ENCODE measurements at regions not wholly inside any gene's neighbourhood (a gene's known extent, or its start where the extent isn't known, plus 50 kb on each side); places are given as distances from the start of the nearest gene placed in this dataset.

DNA sequence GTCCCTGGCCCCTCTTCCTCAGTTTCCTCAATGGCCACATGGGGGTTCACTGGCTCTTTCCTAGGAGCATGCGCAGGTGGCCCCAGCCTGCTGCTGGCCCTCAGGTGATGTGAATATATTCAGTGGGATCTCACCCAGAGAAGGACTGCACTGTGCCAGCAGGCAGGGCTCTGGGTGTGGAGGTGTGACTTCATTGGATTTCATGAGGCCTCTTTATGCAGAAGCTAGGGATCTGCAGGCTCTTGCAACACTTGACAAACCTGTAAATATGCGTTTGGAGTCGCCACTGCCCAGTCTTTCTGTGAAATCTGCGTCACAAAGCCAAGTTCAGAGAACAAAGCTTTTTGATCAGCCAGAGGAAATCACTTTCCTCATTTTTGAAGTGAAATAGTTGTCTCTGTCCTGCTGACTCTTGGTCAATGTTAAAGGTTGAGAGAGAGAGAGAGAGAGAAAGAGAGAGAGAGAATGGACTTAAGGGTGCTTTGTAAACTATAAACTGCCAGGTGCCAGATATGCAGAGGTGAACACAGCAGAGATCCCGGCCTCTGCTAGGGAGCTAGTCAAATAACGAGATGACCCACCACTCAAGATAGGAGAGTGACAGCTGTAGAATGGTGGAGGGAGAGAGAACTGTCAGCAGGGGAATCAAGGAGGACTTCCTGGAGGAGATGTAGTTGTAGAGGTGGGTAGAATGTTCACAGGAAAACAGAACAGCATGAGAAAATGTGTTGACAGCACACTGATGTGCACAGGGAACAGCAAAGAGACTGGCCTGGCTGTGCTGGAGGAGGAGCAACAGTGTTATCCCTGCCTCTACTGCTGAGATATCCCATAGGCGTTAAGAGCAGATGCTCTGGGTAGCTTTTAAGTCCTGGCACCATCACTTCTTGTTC lies 167.0 kb upstream of the ZNF618 start:
- intact Hi-C loops (cut with DNase I), result no loop called here

DNA sequence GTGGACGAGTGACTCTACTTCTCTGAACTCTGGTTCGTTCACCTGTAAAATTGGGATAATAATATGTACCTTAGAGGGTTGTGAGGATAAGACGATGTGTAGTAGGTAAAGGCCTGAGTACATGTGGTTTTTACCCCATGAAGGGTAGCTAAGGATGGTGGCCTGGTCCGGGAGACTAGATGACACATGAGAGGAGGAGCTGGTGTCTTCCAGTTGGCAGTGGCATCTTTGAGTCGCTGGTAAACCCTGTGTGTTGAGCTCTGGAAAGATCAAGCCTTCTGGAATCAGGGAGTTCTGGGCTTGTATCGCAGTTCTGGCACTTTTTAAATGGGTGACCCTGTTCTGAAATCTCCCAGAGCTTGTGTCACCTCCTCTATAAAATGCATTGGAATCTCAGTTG lies 166.4 kb upstream of the ZNF618 start:
- no peak for DNase-seq (ENCODE audit: extremely low spot score in 2 of 2)
- H3K9me3 ChIP-seq, result no peaks in the 10 kb centered on the region

More for the DNA sequence above, 167.0 kb upstream of the ZNF618 start:
- no peaks in the 10 kb centered on the region for H3K36me3 ChIP-seq
- no peak overlapping the region for H3K27ac ChIP-seq
- H3K27me3 ChIP-seq, result no peaks in the 10 kb centered on the region
- H3K9me3 ChIP-seq, result no peaks in the 10 kb centered on the region
- DNase-seq (ENCODE audit: extremely low spot score in 2 of 2), result peak; percentile 54 to 72
- no peaks in the 10 kb centered on the region for H3K4me1 ChIP-seq
- no peak overlapping the region for H3K4me3 ChIP-seq
- TF ChIP-seq POLR2AphosphoS5 (IDR thresholded peaks at IDR 0.05; ENCODE audit: insufficient read depth in 1 of 2, low read depth in 1 of 2) (no peak), POLR2A (IDR thresholded peaks at IDR 0.05) (no peak)
- TF ChIP-seq, protein P1, sequence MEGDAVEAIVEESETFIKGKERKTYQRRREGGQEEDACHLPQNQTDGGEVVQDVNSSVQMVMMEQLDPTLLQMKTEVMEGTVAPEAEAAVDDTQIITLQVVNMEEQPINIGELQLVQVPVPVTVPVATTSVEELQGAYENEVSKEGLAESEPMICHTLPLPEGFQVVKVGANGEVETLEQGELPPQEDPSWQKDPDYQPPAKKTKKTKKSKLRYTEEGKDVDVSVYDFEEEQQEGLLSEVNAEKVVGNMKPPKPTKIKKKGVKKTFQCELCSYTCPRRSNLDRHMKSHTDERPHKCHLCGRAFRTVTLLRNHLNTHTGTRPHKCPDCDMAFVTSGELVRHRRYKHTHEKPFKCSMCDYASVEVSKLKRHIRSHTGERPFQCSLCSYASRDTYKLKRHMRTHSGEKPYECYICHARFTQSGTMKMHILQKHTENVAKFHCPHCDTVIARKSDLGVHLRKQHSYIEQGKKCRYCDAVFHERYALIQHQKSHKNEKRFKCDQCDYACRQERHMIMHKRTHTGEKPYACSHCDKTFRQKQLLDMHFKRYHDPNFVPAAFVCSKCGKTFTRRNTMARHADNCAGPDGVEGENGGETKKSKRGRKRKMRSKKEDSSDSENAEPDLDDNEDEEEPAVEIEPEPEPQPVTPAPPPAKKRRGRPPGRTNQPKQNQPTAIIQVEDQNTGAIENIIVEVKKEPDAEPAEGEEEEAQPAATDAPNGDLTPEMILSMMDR (IDR thresholded peaks at IDR 0.05), result no peak

DNA sequence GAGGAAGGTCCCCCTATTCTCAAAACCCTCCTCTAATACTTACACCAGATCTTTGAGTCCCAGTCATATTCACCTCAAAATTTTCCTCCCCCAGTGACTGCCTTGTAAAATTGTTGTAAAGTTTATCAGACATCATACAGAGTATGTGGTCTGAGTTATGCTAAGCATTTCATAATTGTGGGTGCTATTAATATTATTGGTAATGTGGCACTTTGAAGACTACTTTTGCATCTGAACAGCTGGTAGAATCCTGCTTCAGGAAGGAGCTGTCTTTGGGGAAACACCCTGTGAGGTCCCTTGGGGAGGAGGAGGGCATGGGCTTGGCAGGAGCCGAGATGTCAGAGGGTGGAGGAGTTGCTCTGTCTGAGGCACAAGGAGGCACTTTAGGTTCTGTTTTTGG lies 164.9 kb upstream of the ZNF618 start:
- no peak for TF ChIP-seq POLR2A (IDR thresholded peaks at IDR 0.05)
- TF ChIP-seq, protein P1 (IDR thresholded peaks at IDR 0.05), result no peak
- TF ChIP-seq POLR2AphosphoS5 (IDR thresholded peaks at IDR 0.05; ENCODE audit: insufficient read depth in 1 of 2, low read depth in 1 of 2), result no peak
- DNase-seq (ENCODE audit: extremely low spot score in 2 of 2), result peak in 1 of 2 donors; percentile 3
- Histone ChIP-seq H3K27ac (no peak overlapping the region), H3K4me3 (no peak overlapping the region), H3K27me3 (no peaks in the 10 kb centered on the region), H3K4me1 (no peaks in the 10 kb centered on the region), H3K9me3 (no peaks in the 10 kb centered on the region), H3K36me3 (no peaks in the 10 kb centered on the region)
- intact Hi-C loops (cut with DNase I), result no loop called here

More for the DNA sequence above, 166.4 kb upstream of the ZNF618 start:
- Histone ChIP-seq H3K4me3 (no peak overlapping the region), H3K4me1 (no peaks in the 10 kb centered on the region), H3K36me3 (no peaks in the 10 kb centered on the region), H3K27ac (no peak overlapping the region), H3K27me3 (no peaks in the 10 kb centered on the region)
- intact Hi-C loops (cut with DNase I), result no loop called here
- no peak for TF ChIP-seq POLR2AphosphoS5 (IDR thresholded peaks at IDR 0.05; ENCODE audit: insufficient read depth in 1 of 2, low read depth in 1 of 2)
- TF ChIP-seq, protein P1 (IDR thresholded peaks at IDR 0.05), result no peak
- TF ChIP-seq POLR2A (IDR thresholded peaks at IDR 0.05), result no peak

DNA sequence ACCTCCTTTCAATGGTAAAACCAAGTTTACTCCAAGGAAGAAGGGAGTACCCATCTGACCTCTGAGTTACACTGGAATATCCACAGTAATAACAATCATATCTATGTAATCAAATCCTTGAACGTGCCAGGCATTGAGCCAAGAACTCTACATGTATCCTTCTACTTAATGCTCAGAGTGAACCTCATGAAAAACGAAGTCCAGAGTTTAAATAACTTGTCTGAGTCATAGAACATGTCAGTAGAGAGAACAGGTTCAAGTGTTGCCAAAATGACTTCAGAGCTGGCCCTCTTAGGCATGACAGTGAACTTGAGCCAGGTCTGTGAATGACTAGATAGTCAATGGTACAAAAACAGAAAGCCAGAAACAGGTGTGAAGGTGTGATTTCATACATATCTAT lies 164.1 kb upstream of the ZNF618 start:
- TF ChIP-seq POLR2A (IDR thresholded peaks at IDR 0.05) (no peak), POLR2AphosphoS5 (IDR thresholded peaks at IDR 0.05; ENCODE audit: insufficient read depth in 1 of 2, low read depth in 1 of 2) (no peak)
- TF ChIP-seq, protein P1 (IDR thresholded peaks at IDR 0.05), result no peak
- Histone ChIP-seq H3K36me3 (no peaks in the 10 kb centered on the region), H3K4me3 (no peak overlapping the region), H3K4me1 (no peaks in the 10 kb centered on the region), H3K27ac (no peak overlapping the region), H3K9me3 (no peaks in the 10 kb centered on the region), H3K27me3 (no peaks in the 10 kb centered on the region)
- intact Hi-C loops (cut with DNase I), result no loop called here
- DNase-seq (ENCODE audit: extremely low spot score in 2 of 2), result peak; percentile 1 to 9

DNA sequence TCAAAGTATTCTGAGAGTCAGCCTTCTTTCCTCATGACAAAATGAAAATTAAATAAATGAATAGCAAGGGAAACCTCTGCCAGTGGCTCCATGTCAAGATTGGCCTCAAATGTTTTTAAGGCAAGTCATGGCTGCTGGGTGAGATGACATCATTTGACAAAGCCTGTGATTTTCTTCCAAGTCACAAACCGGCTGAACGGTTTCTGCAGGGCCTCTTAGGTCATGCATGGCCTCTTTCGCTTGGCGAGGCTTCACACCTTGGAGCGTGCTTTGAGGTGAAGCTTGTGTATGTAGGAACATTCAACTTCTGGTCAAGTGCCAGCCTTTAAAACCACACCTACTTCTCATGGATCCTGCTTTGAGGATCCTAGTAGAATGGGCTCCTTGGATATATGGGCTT lies 161.0 kb upstream of the ZNF618 start:
- H3K36me3 ChIP-seq, result no peaks in the 10 kb centered on the region
- no peak overlapping the region for H3K27ac ChIP-seq
- TF ChIP-seq POLR2AphosphoS5 (IDR thresholded peaks at IDR 0.05; ENCODE audit: insufficient read depth in 1 of 2, low read depth in 1 of 2) (no peak), POLR2A (IDR thresholded peaks at IDR 0.05) (no peak)
- TF ChIP-seq, protein P1 (IDR thresholded peaks at IDR 0.05), result no peak
- H3K4me3 ChIP-seq, result no peak overlapping the region
- intact Hi-C loops (cut with DNase I), result no loop called here
- no peaks in the 10 kb centered on the region for H3K4me1 ChIP-seq
- no peaks in the 10 kb centered on the region for H3K9me3 ChIP-seq
- DNase-seq (ENCODE audit: extremely low spot score in 2 of 2), result peak; percentile 58 to 61
- H3K27me3 ChIP-seq, result no peaks in the 10 kb centered on the region
